Spinal cord (tissue), 9 donors: ENCODE measurements at regions not wholly inside any gene's neighbourhood (a gene's known extent, or its start where the extent isn't known, plus 50 kb on each side); places are given as distances from the start of the nearest gene placed in this dataset.

Experiments
- DNase-seq, 6 donors: peaks; one replicate each; pipeline versions ENCODE4 v3.0.0 to v3.0.0-alpha.2; 2013 to 2015; ENCODE audit warnings: low spot score in 6 of 6, low read depth in 4 of 6
- H3K27ac ChIP-seq: one replicate; pipeline ENCODE4 v1.5.1; 2013; ENCODE audit warnings: low read depth, low read length, control low read depth
- H3K27me3 ChIP-seq: one replicate; pipeline ENCODE4 v1.6.1; 2013; ENCODE audit warnings: low read length; ENCODE audit not compliant: control insufficient read depth, insufficient read depth
- H3K36me3 ChIP-seq: one replicate; pipeline ENCODE4 v1.6.1; 2013; ENCODE audit warnings: low read length; ENCODE audit not compliant: control insufficient read depth, insufficient read depth
- H3K4me1 ChIP-seq: one replicate; pipeline ENCODE4 v1.6.1; 2013; ENCODE audit warnings: low read length; ENCODE audit not compliant: control insufficient read depth, insufficient read depth
- H3K4me3 ChIP-seq: one replicate; pipeline ENCODE4 v1.5.1; 2013; ENCODE audit warnings: low read depth, low read length, control low read depth
- H3K9me3 ChIP-seq: one replicate; pipeline ENCODE4 v1.6.1; 2013; ENCODE audit warnings: low read length; ENCODE audit not compliant: control insufficient read depth, insufficient read depth
- WGBS: methylation state at CpG from one replicate; pipeline ENCODE4 v1.1.5; 2013; ENCODE audit warnings: missing lambda C conversion rate; ENCODE audit not compliant: insufficient coverage; 5-methylcytosine and 5-hydroxymethylcytosine counted together
- donor health status: healthy.

DNA sequence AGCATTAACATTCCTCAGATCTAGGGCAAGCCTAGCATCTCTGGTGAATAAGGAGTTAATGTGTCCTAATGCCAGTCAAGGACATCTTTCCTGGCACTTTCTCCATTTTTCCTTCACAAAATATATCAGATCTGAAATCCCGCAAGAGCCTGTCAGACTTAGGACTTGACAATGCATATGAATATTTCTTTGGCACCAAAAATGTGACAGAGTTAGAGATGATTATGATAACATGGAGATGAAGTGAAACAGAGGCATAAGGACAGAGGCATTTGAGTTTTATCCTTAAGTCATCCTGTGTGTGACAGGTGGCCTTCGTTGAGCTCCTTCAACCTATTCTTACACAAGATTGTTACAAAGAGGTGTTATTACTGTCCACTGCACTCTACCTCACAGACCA, 388.0 kb downstream of the EMP1 start:
- peak in 1 of 6 donors; percentile 53 for DNase-seq
- H3K36me3 ChIP-seq: no peaks in the 10 kb centered on the region
- H3K27me3 ChIP-seq: no peaks in the 10 kb centered on the region
- no peak overlapping the region for H3K4me3 ChIP-seq
- H3K9me3 ChIP-seq: no peaks in the 10 kb centered on the region
- WGBS: no CpG with 5 or more reads among the region's 2 CpGs
- H3K4me1 ChIP-seq: peaks cover 5% of the 10 kb centered on the region
- H3K27ac ChIP-seq: no peak overlapping the region

DNA sequence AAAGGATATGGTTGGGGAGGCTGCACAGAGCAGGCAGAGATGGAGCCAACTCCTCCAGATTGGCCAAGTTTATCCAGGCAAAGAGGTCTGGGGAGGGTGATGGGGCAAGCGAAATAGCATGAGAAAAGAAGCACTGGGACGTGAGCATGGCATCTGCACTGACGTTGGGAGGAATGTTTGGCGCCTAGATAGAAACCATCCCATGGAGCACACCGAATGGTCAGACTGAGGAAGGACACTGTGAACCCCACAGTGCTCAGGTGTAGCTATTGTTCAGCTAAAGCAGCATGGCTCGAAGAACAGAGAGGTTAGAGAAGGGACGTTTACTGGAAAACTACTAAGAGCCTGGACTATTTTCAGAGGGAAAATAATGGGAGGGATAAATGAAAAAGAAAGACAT, 387.1 kb downstream of the EMP1 start:
- DNase-seq: no peak
- Histone ChIP-seq H3K4me1 (peaks cover 5% of the 10 kb centered on the region), H3K27ac (no peak overlapping the region), H3K9me3 (no peaks in the 10 kb centered on the region), H3K36me3 (no peaks in the 10 kb centered on the region), H3K27me3 (no peaks in the 10 kb centered on the region), H3K4me3 (no peak overlapping the region)
- 76% methylated on average over 7 of the region's 7 CpGs for WGBS

DNA sequence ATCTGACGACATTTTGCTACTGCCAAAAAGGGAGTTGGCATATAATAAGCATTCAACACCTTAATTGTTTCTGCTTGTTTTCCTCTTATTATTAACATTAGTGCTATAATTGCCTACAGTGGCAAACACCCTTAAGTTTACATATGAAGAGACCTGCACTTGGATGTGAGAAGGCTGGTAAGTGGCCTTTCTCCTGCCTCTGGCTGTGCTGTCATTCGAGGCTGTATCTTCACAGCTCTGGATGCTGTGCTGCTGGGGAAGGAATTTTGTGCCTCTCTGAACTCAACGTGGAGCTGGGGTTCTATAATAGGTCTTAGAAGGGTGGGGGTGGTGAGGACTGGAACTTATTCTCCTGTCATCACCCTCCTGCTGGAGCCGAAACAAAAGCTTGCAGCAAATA, 385.9 kb downstream of the EMP1 start:
- Histone ChIP-seq H3K27me3 (no peaks in the 10 kb centered on the region), H3K36me3 (no peaks in the 10 kb centered on the region), H3K4me1 (peaks cover 5% of the 10 kb centered on the region), H3K4me3 (no peak overlapping the region), H3K9me3 (no peaks in the 10 kb centered on the region), H3K27ac (no peak overlapping the region)
- peak in 1 of 6 donors; percentile 37 for DNase-seq
- no CpG with 5 or more reads among the region's 4 CpGs for WGBS

DNA sequence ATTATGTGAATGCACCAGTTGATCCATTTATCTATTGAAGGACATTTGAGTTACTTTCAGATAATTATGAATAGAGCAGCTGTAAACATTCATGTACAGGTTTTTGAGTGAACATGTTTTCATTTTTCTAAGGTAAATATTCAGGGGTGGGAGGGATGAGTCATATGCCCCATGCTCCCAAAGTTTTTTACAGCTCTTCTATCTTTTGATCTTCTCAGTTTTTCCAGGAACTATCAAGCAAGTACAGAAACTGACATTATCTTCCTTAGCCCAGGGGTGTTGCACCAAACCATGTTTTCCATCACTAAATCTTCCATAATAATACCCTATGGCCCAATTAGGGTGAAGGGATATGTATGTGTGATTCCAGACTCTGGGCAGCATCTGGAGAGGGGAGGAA, 384.5 kb downstream of the EMP1 start:
- H3K27me3 ChIP-seq: no peaks in the 10 kb centered on the region
- DNase-seq: no peak
- no peaks in the 10 kb centered on the region for H3K36me3 ChIP-seq
- peaks cover 5% of the 10 kb centered on the region for H3K4me1 ChIP-seq
- no peak overlapping the region for H3K27ac ChIP-seq
- H3K4me3 ChIP-seq: no peak overlapping the region
- H3K9me3 ChIP-seq: no peaks in the 10 kb centered on the region

DNA sequence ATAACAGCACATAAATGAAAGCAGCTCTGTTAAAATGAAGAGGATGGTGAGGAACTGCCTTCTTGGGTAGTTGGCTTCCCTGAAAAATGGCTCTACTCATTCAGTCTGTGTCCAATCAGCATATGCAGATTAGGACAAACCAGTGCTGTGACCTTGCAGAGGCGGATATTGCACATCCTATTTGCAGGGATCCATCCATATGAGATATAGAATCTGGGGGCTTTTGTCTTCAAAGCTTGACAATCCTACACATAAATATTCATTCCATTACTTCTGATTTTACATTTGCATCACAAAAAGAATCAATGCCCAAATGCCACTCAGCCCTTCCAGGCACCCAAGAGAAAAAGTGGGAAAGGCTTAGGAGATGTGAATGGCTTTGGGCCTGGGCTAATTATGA, 383.7 kb downstream of the EMP1 start:
- no peak overlapping the region for H3K4me3 ChIP-seq
- H3K36me3 ChIP-seq: no peaks in the 10 kb centered on the region
- WGBS: 20% methylated on average over 1 of the region's 1 CpG
- H3K4me1 ChIP-seq: peaks cover 5% of the 10 kb centered on the region
- DNase-seq: peak in 1 of 6 donors; percentile 15
- no peaks in the 10 kb centered on the region for H3K27me3 ChIP-seq
- no peak overlapping the region for H3K27ac ChIP-seq
- H3K9me3 ChIP-seq: no peaks in the 10 kb centered on the region

DNA sequence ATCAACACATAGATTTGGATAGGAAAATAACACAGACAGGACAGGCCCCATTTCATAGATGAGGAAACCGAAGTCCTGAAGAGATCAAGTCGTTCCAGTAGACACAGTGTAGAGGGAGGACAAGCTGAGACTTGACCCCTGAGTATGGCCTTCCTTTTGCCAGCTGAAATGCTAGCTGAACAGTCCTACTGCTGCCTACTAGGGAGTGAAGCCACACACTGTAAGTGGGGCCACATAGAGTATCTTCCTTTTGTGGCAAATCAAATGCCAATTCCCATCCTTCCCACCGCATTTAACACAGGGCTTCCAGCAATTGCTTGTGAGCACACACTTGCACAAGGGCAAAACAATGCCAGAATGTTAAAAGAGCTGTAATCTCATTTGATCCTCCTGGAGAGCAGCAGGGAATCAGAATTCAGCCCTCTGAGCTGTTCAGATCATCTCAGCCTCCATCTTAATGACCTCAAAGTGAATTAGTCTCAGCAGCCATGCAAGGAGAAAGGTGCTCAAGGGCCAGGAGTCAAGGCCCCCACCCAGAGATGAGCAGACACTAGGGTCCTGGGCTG, 380.5 kb downstream of the EMP1 start:
- Histone ChIP-seq H3K27me3 (no peaks in the 10 kb centered on the region), H3K27ac (no peak overlapping the region), H3K4me1 (no peaks in the 10 kb centered on the region), H3K4me3 (no peak overlapping the region), H3K36me3 (no peaks in the 10 kb centered on the region), H3K9me3 (no peaks in the 10 kb centered on the region)
- 85% methylated on average over 3 of the region's 3 CpGs for WGBS
- DNase-seq: no peak

DNA sequence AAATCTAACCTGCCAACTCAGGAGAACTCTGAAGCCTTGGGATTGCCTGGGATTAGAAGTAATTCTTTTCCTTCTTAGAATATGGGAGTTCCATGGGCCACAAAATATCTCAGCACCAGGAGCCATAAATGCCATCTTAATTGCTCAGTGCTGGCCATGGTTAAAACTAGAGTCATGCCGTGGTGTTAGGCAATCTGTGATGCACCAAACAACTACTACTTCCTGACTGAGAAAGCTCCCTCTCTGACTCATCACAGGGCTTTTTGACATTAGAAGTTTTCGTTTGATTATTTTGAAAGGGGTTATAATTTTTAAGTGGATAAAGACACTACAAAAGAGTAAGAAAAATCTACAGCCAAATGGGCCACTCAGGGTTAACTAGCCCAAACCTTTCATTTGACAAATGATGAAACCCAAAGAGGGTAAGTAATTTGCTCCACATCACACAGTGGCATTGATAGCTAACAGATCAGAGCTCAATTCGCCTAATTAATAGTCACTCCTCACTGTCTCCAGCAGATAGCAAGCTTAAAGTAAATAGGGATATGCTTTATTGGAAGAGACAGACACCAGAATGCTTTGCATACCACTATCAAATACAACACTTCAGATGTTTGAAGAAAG, 377.3 kb downstream of the EMP1 start:
- no peaks in the 10 kb centered on the region for H3K9me3 ChIP-seq
- no peaks in the 10 kb centered on the region for H3K4me1 ChIP-seq
- no peaks in the 10 kb centered on the region for H3K27me3 ChIP-seq
- H3K4me3 ChIP-seq: no peak overlapping the region
- no peaks in the 10 kb centered on the region for H3K36me3 ChIP-seq
- no peak overlapping the region for H3K27ac ChIP-seq
- WGBS: no CpG with 5 or more reads among the region's 3 CpGs
- DNase-seq: no peak

DNA sequence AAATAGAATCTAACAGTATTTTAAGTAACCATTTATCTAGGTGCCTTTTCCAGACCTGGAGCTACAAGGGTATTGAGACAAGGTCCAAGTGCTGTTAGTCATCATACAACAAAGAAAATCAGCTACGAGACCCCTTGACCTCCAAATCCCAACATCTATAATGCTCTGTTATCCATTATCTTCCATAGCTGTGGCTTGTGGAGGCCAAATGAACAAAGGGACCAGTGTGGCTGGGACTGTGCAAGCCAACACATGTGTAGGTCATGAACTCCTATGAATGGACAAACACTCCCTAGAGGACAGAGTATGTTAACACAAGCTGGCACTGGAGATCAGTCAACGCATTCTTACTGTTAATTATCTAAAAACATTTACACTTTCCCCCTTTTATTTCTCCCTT, 374.5 kb downstream of the EMP1 start:
- peak in 1 of 6 donors; percentile 16 for DNase-seq
- 75% methylated on average over 1 of the region's 2 CpGs for WGBS

DNA sequence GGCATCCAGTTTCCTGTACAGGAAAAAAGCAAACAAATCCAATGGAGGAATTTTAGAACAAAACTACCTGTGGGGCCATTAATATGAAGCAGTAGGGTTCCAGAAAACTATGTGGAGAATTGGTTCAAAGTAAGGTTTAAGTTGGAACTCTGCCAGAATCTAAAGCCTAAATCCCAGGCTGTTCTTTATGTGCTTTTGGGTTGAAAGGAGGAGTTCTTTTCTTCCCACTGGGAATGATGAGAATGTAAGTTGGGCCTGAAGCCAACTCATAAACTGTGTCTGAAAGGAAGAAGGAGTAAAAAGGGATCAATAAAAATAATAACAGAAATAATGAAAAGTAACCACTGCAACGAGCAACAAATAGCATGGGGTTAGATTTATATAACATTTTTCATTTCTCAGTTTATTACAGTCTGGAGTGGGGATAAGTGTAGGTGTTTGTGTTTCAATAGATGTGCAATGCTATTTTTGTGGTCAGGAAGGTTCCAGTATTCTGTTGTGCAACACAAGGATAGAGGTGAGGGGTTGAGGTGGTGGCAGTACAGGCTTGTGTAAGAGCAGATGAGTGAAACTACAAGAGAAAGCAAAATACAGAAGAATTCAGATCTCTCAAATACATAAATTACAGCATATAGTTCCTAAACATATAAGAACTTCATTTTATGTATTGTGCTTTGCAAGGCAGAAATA, 373.6 kb downstream of the EMP1 start:
- no peaks in the 10 kb centered on the region for H3K27me3 ChIP-seq
- peak in 3 of 6 donors; percentile 7 to 68 (median 24) for DNase-seq
- no peak overlapping the region for H3K27ac ChIP-seq
- H3K4me1 ChIP-seq: no peaks in the 10 kb centered on the region
- H3K36me3 ChIP-seq: no peaks in the 10 kb centered on the region
- H3K4me3 ChIP-seq: no peak overlapping the region
- no peaks in the 10 kb centered on the region for H3K9me3 ChIP-seq
- WGBS: no CpG with 5 or more reads among the region's 1 CpG

More for the DNA sequence above, 374.5 kb downstream of the EMP1 start:
- H3K27ac ChIP-seq: no peak overlapping the region
- no peak overlapping the region for H3K4me3 ChIP-seq
- no peaks in the 10 kb centered on the region for H3K4me1 ChIP-seq
- H3K27me3 ChIP-seq: no peaks in the 10 kb centered on the region
- H3K36me3 ChIP-seq: no peaks in the 10 kb centered on the region
- H3K9me3 ChIP-seq: no peaks in the 10 kb centered on the region

DNA sequence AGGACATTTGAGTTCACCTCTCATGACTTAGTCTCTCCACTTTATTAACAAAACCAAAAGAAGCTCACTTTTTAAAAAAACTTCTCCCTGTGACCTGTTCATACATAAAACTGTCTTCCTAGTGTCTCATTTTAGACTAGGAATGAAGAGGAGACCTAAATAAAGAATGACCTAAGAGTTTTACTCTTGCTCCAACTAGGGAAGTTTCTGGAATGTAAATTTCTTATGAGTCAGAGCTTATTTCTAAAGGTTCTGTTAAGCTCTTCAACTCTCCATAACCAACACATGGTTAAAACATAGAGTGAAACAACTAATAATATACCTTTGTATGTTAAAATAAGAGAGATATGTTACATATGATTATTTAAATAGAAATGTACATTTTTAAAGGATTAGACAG, 369.8 kb downstream of the EMP1 start:
- Histone ChIP-seq H3K4me1 (no peaks in the 10 kb centered on the region), H3K9me3 (no peaks in the 10 kb centered on the region), H3K36me3 (peaks cover 22% of the 10 kb centered on the region), H3K27ac (no peak overlapping the region), H3K4me3 (no peak overlapping the region), H3K27me3 (no peaks in the 10 kb centered on the region)
- DNase-seq: no peak
